SHP77 treated with DMSO at 0.1 percent for 48 hours (cell line): ENCODE measurements at regions not wholly inside any gene's neighbourhood (a gene's known extent, or its start where the extent isn't known, plus 50 kb on each side); places are given as distances from the start of the nearest gene placed in this dataset.

Source experiments
- DNase-seq: peaks from one replicate; lab custom pipeline; 2025; lab: John Stamatoyannopoulos, UW

GRCh38 chr14:51473808-51474565 lies 177.7 kb upstream of the FRMD6 start:
- DNase-seq, result no peak

GRCh38 chr14:51474854-51475253 lies 176.9 kb upstream of the FRMD6 start:
- no peak for DNase-seq

DNA sequence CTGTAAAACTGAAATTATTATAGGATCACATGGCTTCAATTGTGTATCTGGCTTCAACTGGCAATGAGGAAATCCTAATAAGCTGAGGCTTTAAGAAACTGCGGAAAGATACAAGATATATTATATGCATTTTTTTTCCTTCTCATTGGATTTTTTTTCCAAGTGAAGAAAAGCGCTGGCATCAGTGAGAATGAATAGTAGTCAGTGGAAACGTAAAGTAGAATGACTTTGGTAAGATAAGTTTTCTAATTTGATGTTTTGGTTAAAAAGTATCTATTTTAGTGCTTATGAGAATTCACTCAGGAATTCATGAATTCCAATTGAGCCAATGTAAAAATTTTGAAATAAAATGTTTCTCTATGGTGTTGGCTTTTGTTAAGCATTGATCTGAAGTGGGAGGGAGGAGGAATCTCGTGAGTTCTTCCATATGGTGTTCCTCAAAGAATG lies 173.5 kb upstream of the FRMD6 start:
- no peak for DNase-seq

GRCh38 chr14:51479584-51480325 lies 172.0 kb upstream of the FRMD6 start:
- no peak for DNase-seq

- no peak for DNase-seq
Observed at GRCh38 chr14:51481643-51482042, 170.1 kb upstream of the FRMD6 start.

GRCh38 chr14:51482102-51482501 lies 169.6 kb upstream of the FRMD6 start:
- DNase-seq, result no peak

DNA sequence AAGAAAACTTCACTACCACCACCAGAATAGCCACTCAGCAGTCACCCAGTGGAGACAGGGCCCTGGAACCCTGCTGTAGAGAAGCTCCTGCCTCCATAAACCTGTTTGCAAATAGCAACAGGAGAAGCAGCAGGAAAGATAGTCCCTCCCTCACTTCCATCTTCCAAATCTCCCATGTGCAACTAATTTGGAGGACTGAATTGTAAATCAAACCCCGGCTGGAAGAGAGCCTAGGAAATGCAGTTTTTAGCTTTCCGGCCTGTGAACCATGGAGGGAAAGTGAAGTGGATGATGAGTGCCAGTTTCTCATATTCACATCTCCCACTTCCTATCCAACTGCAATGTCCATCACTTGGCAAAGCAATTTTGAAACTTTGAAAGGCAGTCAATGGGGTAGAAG lies 167.2 kb upstream of the FRMD6 start:
- DNase-seq, result no peak

DNA sequence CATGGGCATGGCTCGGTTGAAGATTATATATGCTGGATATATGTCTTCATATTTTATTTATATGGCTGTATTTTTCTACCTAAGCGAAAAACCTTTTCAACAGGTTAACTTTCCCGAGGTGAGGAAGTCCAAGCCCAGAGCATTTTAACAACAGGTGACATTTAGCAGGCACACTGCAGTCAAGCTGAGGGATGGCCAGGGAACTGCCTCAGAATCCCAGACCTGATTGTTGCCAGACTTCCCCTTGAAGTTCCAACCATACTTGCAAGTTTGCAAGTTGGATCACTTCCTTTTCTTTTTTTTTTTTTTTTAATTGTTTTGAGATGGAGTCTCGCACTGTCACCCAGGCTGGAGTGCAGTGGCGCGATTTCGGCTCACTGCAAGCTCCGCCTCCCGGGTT lies 166.0 kb upstream of the FRMD6 start:
- no peak for DNase-seq

DNA sequence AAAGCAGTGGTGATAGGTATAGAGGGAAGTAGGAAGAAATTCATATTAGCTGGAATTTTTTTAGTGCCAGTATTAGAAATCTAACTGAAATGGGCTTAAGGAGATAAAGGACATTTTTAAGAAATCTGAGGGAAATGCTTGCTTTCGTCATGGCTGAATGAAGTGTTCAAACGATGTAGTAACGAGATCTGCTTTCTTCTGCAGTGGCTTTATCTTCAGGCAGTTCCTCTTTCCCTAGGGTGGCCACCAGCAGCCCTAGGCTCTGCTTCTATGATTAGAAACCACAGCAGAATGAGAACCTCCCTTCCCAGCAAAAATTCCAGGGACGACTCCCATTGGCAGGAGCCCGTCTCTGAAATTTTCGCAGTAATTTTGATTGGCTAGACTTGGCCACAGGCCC lies 163.9 kb upstream of the FRMD6 start:
- DNase-seq, result no peak

DNA sequence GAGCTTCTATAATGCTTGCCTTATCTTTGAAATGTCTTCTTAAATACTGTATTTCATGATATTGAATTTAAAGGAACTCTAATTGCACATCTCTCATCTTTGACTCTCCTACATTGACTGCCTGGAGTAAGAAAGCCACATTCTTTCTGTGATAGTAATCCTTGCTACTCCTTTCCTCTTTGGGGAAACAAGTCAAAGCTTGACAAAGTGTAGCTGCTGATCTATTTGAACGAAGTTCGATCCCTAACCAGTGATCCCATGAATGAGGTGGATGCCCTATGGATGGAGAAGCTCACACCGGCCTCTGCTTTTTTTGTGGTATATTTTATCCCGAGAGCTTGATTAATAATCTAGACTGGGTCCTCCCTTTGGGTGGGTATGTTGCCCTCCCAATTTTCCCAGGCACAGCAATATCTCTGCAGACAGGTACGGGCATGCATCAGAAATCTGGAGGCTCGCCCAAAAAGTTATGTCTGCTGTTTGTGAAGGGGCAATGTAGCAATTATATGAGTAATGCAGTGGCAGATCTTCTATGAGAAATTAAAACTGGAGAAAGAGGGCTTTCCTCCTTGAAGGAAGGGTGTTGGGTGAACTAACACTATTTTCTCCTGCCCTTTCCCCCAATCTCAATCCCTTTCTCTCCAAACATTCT lies 163.0 kb upstream of the FRMD6 start:
- DNase-seq, result no peak

DNA sequence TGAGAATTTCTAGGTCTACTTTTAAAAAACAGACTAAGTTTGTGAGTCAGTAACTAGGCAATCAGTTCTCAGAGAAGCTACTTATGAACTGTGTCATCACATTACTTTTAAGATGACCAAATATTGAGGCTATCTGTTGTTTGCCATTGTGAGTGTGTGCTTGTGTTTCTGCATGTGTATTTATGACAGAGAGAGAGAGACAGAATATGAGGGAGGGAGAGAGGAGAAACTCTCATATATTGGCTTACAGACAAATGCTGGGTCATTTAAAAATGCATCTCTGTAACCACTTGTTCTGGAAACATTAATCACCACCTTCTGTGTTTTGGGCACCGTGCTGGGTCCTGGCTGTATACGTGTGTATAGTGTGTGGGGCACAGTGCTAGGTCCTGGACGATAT lies 161.5 kb upstream of the FRMD6 start:
- no peak for DNase-seq

DNA sequence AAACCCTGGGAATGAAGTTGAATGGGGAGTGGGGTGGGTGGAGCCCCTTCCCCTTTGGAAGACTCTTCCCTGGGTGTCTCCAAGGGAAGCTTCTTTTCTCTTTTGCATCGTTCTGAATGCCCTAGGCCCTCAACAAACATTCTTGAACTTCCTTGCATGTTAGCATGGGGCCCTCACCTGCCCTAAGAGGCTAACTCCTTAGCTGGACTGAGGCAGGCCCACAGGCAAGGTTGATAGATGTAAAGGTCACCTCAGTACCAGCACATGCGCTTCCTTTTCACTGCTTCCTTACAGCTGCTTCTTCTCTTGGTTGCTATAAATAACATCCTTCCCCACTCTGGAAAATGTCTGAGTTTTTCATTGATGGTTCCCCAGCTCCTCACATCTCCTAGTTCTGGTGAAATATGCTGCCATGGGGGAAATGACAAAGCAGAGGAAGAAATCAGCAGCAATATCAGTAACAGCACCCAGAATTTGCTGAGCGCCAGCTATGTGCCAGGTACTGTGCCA lies 160.6 kb upstream of the FRMD6 start:
- DNase-seq, result no peak

- DNase-seq, result no peak
Observed at GRCh38 chr14:51491776-51492175, 159.9 kb upstream of the FRMD6 start.

GRCh38 chr14:51495319-51495718 lies 156.4 kb upstream of the FRMD6 start:
- no peak for DNase-seq

DNA sequence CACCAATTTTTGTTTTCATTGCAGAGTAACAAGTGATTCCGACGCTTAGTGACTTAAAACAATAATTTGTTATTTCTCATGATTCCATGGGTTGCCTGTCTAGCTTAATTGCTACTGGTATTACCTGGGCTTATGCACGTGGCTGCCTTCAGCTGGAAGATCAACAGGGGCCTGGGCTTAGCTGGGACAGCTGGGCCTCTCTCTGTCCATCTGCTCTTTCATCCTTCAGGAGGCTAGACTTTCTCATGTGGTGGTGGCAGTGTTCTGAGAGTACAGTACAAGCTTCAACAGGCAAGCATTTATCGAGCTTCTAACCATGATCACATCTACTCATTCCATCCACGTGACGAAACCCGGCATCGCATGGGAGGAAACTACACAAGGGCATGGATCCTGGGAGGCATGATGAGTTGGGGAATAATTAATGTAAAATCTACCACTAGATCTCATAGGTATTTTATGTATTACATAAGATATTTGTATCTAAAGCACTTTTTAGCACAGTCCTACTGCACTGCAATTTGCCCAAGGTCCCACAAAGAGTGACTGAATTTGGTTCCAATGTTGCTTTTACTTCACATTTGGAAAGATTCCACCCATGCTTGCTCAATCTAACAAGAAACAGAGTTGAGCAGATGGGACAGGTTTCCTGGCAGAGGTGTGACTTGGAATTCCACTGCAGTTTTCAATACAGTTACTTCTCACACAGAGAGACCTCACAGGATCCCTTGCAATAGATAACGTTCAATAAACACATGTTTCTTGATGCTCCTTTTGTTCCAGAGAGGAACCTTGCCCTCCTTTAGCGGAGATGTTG lies 153.1 kb upstream of the FRMD6 start:
- DNase-seq, result no peak

DNA sequence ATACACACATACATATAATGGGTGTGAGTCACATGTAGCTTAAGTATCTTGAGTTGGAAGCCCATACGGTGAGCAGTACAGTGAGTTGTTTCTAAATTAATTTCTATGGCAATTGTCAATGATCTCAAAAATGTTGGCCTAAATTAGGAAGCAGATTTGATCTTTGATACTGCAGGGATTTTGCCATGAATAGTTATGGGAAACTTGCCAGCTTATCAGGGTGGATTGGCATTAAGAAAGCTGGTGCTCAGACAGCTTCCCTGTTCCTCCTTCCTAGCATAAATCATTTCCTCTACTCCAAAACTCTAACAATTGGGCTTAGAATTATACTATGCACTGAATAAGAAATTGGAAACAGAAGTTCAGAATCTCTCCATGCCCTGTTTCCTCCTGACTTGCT lies 150.9 kb upstream of the FRMD6 start:
- no peak for DNase-seq

- no peak for DNase-seq
Observed at GRCh38 chr14:51501746-51502145, 150.0 kb upstream of the FRMD6 start.

GRCh38 chr14:51504669-51505068 lies 147.0 kb upstream of the FRMD6 start:
- DNase-seq, result no peak

DNA sequence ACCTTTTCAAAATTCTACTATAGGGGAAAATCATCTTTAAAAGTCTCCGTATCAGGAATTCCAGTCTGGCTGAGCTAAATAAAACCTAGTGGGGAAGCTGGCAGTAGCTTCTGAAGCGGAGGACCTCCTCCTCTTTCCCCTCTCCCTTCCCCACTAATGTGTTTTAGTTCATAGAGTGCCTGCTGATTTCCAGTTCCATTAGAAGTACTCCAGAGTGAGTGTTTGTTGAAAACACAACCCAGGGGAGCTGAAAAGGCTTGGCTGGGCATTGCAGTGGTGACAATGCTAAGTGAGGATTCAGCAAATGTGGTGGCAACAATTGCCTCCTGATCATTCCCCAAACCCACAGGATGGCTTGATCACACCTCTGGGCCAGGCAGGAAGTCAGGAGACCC lies 144.2 kb upstream of the FRMD6 start:
- no peak for DNase-seq

- DNase-seq, result peak; percentile 29
Observed at GRCh38 chr14:51507906-51508511, 143.7 kb upstream of the FRMD6 start.

GRCh38 chr14:51511265-51511664 lies 140.4 kb upstream of the FRMD6 start:
- DNase-seq, result no peak

DNA sequence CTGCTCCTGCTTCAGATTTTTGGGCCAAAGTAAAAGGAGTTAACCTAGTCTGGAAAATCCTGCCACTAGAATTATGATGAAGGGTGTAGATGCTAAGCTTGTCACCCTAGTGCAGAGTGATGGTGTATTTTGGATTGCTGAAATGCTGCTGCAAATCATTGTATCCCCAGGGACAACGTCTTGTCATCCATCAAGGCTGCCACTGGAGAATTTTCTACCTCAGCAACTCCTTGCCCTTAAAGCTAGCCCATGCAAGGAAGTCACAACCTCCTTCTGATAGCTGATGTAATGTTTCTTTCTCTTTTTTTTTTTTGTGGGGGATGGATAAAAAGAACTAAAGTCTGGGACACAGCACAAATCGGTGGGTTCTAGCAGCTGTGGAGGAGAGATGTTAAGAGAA lies 139.4 kb upstream of the FRMD6 start:
- DNase-seq, result no peak
